ENCODE measurements at regions not wholly inside any gene's neighbourhood (a gene's known extent, or its start where the extent isn't known, plus 50 kb on each side); places are given as distances from the start of the nearest gene placed in this dataset.

DNA sequence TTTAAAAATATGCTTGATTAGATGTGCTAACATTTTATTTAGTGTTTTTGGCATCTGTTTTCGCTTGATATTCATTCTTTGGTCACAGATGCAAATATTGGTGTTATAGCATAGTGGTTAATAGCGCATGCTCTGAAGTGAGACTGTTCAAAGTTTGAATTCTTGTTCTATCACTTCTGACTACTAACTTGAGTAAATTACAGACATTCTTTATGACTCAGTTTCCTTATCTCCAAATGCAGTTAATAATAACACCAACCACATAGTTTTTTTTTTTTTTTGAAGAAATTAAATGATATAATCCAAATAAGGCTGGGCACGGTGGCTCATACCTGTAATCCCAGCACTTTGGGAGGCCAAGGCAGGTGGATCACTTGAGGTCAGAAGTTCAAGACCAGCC, 81.0 kb downstream of the TMX1 start:
- TF ChIP-seq POLR2AphosphoS5 (IDR thresholded peaks at IDR 0.05; ENCODE audit: low read depth, low read length) = no peak
- TF ChIP-seq, protein P1, sequence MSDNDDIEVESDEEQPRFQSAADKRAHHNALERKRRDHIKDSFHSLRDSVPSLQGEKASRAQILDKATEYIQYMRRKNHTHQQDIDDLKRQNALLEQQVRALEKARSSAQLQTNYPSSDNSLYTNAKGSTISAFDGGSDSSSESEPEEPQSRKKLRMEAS (IDR thresholded peaks at IDR 0.05) = no peak
- TF ChIP-seq, protein P2, sequence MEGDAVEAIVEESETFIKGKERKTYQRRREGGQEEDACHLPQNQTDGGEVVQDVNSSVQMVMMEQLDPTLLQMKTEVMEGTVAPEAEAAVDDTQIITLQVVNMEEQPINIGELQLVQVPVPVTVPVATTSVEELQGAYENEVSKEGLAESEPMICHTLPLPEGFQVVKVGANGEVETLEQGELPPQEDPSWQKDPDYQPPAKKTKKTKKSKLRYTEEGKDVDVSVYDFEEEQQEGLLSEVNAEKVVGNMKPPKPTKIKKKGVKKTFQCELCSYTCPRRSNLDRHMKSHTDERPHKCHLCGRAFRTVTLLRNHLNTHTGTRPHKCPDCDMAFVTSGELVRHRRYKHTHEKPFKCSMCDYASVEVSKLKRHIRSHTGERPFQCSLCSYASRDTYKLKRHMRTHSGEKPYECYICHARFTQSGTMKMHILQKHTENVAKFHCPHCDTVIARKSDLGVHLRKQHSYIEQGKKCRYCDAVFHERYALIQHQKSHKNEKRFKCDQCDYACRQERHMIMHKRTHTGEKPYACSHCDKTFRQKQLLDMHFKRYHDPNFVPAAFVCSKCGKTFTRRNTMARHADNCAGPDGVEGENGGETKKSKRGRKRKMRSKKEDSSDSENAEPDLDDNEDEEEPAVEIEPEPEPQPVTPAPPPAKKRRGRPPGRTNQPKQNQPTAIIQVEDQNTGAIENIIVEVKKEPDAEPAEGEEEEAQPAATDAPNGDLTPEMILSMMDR (IDR thresholded peaks at IDR 0.05; ENCODE audit: control extremely low read depth in 1 of 3, insufficient read depth in 1 of 3, low read depth in 1 of 3, low read length in 3 of 3) = no peak
- no peak for TF ChIP-seq RBBP5 (IDR thresholded peaks at IDR 0.05; ENCODE audit: borderline replicate concordance, low read depth, low read length)
- no peak for TF ChIP-seq ASH2L (IDR thresholded peaks at IDR 0.05; ENCODE audit: low read length)
- TF ChIP-seq TEAD4 (IDR thresholded peaks at IDR 0.05; ENCODE audit: low read depth, low read length) = no peak
- no peak for TF ChIP-seq EP300 (IDR thresholded peaks at IDR 0.05; ENCODE audit: borderline replicate concordance in 1 of 2, low read depth in 2 of 2, low read length in 2 of 2)
- no peak for TF ChIP-seq SRF (IDR thresholded peaks at IDR 0.05; ENCODE audit: low read depth, low read length)

Data from H1 (cell line).